HepG2 (cell line): ENCODE measurements at regions not wholly inside any gene's neighbourhood (a gene's known extent, or its start where the extent isn't known, plus 50 kb on each side); places are given as distances from the start of the nearest gene placed in this dataset.

Experiments
- ATAC-seq: fragments of 200-7000 bp; cut with Tn5 transposase; 3 replicates; pipeline ENCODE4 v1.9.1; 2020; ENCODE audit warnings: mild to moderate bottlenecking, moderate library complexity
- BruUV-seq: library from RNA; stranded (reverse); fragments of 400-500 nt; replicated peaks from 2 replicates; lab custom pipeline; 2021; lab: Mats Ljungman, UMichigan
- CTCF ChIA-PET: fragments of 300-600 bp; formaldehyde crosslinking; extraction: SDS; loops from one replicate; lab custom pipeline; 2021; ENCODE audit warnings: low total read pairs, inconsistent platforms, low intra/inter-chr PET ratio; lab: Yijun Ruan, JAX
- POLR2A ChIA-PET: fragments of 350-600 bp; sonication (Branson Sonifier 250); formaldehyde crosslinking; loops from one replicate; lab custom pipeline; 2020; ENCODE audit warnings: antibody characterized with exemption, inconsistent platforms; lab: Yijun Ruan, JAX
- DNase-seq: peaks from one replicate; pipeline ENCODE4 v3.0.0-alpha.2; 2015; ENCODE audit warnings: low spot score
- FAIRE-seq: peaks from 3 replicates; lab custom pipeline; 2011; peaks lifted over from hg19 to GRCh38; lab: Jason Lieb, UNC
- H2AFZ ChIP-seq: one replicate; pipeline ENCODE4 v1.6.1; 2011; ENCODE audit warnings: low read length, inconsistent platforms
- H3K27ac ChIP-seq: fragments of 300-600 bp; 3 replicates; pipeline ENCODE4 v1.8.0; 2011; ENCODE audit warnings: mixed run types, mild to moderate bottlenecking, mixed read lengths, low read length, inconsistent platforms; ENCODE audit not compliant: insufficient read depth; ENCODE audit errors: extremely low read length
- H3K27me3 ChIP-seq, 2 experiments: fragments of 200-600 bp in 1 of 2; 2 replicates in 1 of 2; 3 replicates in 1 of 2; pipeline versions ENCODE4 v1.6.0 to v1.8.0; 2011; ENCODE audit warnings: low read length in 2 of 2, mild to moderate bottlenecking in 2 of 2, moderate library complexity in 2 of 2, inconsistent platforms in 1 of 2; ENCODE audit not compliant: insufficient read depth in 2 of 2, control insufficient read depth in 1 of 2
- H3K36me3 ChIP-seq, 2 experiments: fragments of 200-600 bp in 1 of 2; replicated peaks in 1 of 2; 2 replicates in 1 of 2; 3 replicates in 1 of 2; pipeline versions ENCODE4 v1.5.1 to v1.8.0; 2011; ENCODE audit warnings: low read length in 2 of 2, inconsistent platforms in 1 of 2; ENCODE audit not compliant: insufficient read depth in 2 of 2, control insufficient read depth in 1 of 2
- H3K4me1 ChIP-seq: 2 replicates; pipeline ENCODE4 v1.5.1; 2012; ENCODE audit warnings: low read length, inconsistent platforms; ENCODE audit not compliant: insufficient read depth
- H3K4me2 ChIP-seq: 2 replicates; pipeline ENCODE4 v1.6.0; 2011; ENCODE audit warnings: low read depth, low read length, inconsistent platforms
- H3K4me3 ChIP-seq, 3 experiments: fragments of 200-600 bp in 1 of 3; sonication (generic), shearing (Covaris generic) in 1 of 3; replicated peaks in 1 of 3; 2 replicates each; pipeline ENCODE4 v1.5.1; 2011 to 2016; ENCODE audit warnings: low read length in 3 of 3, inconsistent platforms in 2 of 3, low read depth in 2 of 3, mild to moderate bottlenecking in 2 of 3, control low read depth in 1 of 3, mixed read lengths in 1 of 3; ENCODE audit not compliant: insufficient read depth in 1 of 3
- H3K79me2 ChIP-seq: one replicate; pipeline ENCODE4 v1.6.1; 2011; ENCODE audit warnings: low read length, inconsistent platforms; ENCODE audit not compliant: insufficient read depth
- H3K9ac ChIP-seq: 2 replicates; pipeline ENCODE4 v1.6.0; 2011; ENCODE audit warnings: mild to moderate bottlenecking, low read depth, low read length, inconsistent platforms; ENCODE audit not compliant: insufficient read depth
- H3K9me3 ChIP-seq: 2 replicates; pipeline ENCODE4 v1.5.1; 2012; ENCODE audit warnings: mild to moderate bottlenecking, low read length
- H4K20me1 ChIP-seq: 2 replicates; pipeline ENCODE4 v1.6.0; 2011; ENCODE audit warnings: inconsistent platforms, mild to moderate bottlenecking, low read length, moderate library complexity; ENCODE audit not compliant: insufficient read depth
- DPF2 ChIP-seq: sonication (generic); formaldehyde crosslinking; IDR thresholded peaks from 2 replicates; pipeline ENCODE4 v1.4.0; 2020; ENCODE audit warnings: mild to moderate bottlenecking, low read depth, missing genetic modification reagents, borderline replicate concordance
- EED ChIP-seq: sonication (generic); formaldehyde crosslinking; IDR thresholded peaks from 2 replicates; pipeline ENCODE4 v1.5.0; 2020; ENCODE audit warnings: mild to moderate bottlenecking, missing genetic modification reagents
- HOXA5 ChIP-seq: sonication (generic); formaldehyde crosslinking; IDR thresholded peaks from 2 replicates; pipeline ENCODE4 v1.4.0; 2020; ENCODE audit warnings: missing genetic modification reagents
- RELA ChIP-seq: sonication (generic); formaldehyde crosslinking; IDR thresholded peaks from 2 replicates; pipeline ENCODE4 v1.4.0; 2020; ENCODE audit warnings: missing genetic modification reagents
- SIN3B ChIP-seq: fragments of 150-350 bp; IDR thresholded peaks from 2 replicates; pipeline ENCODE4 v1.6.1; 2014; ENCODE audit warnings: low read length
- SRSF9 ChIP-seq: fragments of 200-400 bp; formaldehyde crosslinking; IDR thresholded peaks from 2 replicates; pipeline ENCODE4 v1.6.1; 2018; ENCODE audit warnings: borderline replicate concordance, mild to moderate bottlenecking, low read depth, low read length; ENCODE audit not compliant: insufficient read depth, poor library complexity, severe bottlenecking
- ZNF12 ChIP-seq: sonication (generic); formaldehyde crosslinking; IDR thresholded peaks from 2 replicates; pipeline ENCODE4 v1.5.0; 2020; ENCODE audit warnings: missing genetic modification reagents
- ZNF180 ChIP-seq: sonication (generic); formaldehyde crosslinking; IDR thresholded peaks from 2 replicates; pipeline ENCODE4 v1.4.0; 2020; ENCODE audit warnings: low read depth, missing genetic modification reagents, borderline replicate concordance
- ZNF709 ChIP-seq: sonication (generic); formaldehyde crosslinking; IDR thresholded peaks from 2 replicates; pipeline ENCODE4 v1.5.0; 2020; ENCODE audit warnings: mild to moderate bottlenecking, missing genetic modification reagents
- ZNF761 ChIP-seq: sonication (generic); formaldehyde crosslinking; conservative IDR thresholded peaks from 2 replicates; pipeline ENCODE4 v1.4.0; 2020; ENCODE audit warnings: mild to moderate bottlenecking, missing genetic modification reagents
- WGBS: methylation state at CpG from one replicate; pipeline ENCODE4 v1.1.6; 2017; ENCODE audit warnings: low lambda C conversion rate; 5-methylcytosine and 5-hydroxymethylcytosine counted together
- in situ Hi-C: cut with HindIII; loops from 2 replicates; pipeline ENCODE4 v1.10.0; 2017; ENCODE audit warnings: low pct_unique_long_range_greater_than_20kb; ENCODE audit not compliant: extremely low pct_ligation_motif_present
- intact Hi-C: fragments of 100-400 bp; cut with micrococcal nuclease; formaldehyde crosslinking; loops from one replicate; pipeline ENCODE4 v1.10.0; 2022; ENCODE audit not compliant: unreplicated experiment
- TF ChIP-seq, protein P1 (sequence below): sonication (generic); formaldehyde crosslinking; IDR thresholded peaks from 2 replicates; pipeline ENCODE4 v1.4.0; 2020; ENCODE audit warnings: missing genetic modification reagents, borderline replicate concordance
- TF ChIP-seq, protein P2 (sequence below): sonication (generic); formaldehyde crosslinking; IDR thresholded peaks from 2 replicates; pipeline ENCODE4 v1.4.0; 2020; ENCODE audit warnings: mild to moderate bottlenecking, missing genetic modification reagents
- TF ChIP-seq, protein P3 (sequence below): sonication (generic); formaldehyde crosslinking; IDR thresholded peaks from 2 replicates; pipeline ENCODE4 v1.8.0; 2022; ENCODE audit warnings: mild to moderate bottlenecking, missing genetic modification reagents, moderate library complexity

DNA sequence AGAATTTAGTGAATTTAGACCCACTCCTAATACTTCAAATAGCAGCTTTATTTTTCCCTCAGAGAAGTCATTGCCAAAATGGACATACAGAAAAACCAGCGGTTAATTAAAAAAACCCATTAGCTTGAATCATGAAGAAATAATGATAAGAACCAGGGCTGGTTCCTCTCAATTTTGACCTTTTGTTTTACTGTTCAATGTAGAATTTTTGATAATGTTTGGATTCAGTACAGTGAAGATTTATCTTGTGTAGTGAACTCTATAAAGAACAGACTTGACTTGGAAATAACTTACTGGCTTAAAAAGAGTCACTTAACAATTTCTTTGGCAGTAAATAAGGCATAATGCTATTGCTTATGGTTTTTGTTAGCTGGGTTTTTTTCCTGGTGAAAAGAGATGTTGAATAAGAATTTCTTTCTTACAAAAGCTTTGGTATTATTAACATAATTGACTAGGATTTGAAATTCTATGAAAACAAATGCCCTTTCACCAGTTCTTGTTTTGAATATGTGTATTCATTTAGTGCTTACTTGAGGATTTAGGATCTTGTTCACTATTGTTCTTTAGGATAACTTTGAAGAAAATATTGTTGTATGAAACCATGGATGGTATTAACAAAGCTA lies 73.4 kb upstream of the ITPRID2 start:
- BruUV-seq, result no TSS peak
- H3K4me1 ChIP-seq, result peaks cover 14% of the 10 kb centered on the region
- WGBS, result 90% methylated on average over 1 of the region's 1 CpG

More for the DNA sequence above, 73.4 kb upstream of the ITPRID2 start:
- Histone ChIP-seq H3K36me3 (no peaks in the 10 kb centered on the region), H3K9ac (no peak overlapping the region), H3K4me2 (no peak overlapping the region), H3K27ac (no peak overlapping the region), H3K9me3 (no peaks in the 10 kb centered on the region)
- CTCF ChIA-PET, result no interaction called here
- in situ Hi-C loops (no loop called here), intact Hi-C loops (no loop called here)
- ATAC-seq, result no peak
- FAIRE-seq, result no peak
- TF ChIP-seq RELA (CRISPR knock-in tag) (no peak), SIN3B (no peak), ZNF709 (CRISPR knock-in tag) (no peak), ZNF12 (CRISPR knock-in tag) (no peak), ZNF180 (CRISPR knock-in tag) (no peak), EED (no peak), HOXA5 (CRISPR knock-in tag) (no peak), SRSF9 (no peak), DPF2 (no peak), ZNF761 (CRISPR knock-in tag) (no peak)
- TF ChIP-seq, protein P1, sequence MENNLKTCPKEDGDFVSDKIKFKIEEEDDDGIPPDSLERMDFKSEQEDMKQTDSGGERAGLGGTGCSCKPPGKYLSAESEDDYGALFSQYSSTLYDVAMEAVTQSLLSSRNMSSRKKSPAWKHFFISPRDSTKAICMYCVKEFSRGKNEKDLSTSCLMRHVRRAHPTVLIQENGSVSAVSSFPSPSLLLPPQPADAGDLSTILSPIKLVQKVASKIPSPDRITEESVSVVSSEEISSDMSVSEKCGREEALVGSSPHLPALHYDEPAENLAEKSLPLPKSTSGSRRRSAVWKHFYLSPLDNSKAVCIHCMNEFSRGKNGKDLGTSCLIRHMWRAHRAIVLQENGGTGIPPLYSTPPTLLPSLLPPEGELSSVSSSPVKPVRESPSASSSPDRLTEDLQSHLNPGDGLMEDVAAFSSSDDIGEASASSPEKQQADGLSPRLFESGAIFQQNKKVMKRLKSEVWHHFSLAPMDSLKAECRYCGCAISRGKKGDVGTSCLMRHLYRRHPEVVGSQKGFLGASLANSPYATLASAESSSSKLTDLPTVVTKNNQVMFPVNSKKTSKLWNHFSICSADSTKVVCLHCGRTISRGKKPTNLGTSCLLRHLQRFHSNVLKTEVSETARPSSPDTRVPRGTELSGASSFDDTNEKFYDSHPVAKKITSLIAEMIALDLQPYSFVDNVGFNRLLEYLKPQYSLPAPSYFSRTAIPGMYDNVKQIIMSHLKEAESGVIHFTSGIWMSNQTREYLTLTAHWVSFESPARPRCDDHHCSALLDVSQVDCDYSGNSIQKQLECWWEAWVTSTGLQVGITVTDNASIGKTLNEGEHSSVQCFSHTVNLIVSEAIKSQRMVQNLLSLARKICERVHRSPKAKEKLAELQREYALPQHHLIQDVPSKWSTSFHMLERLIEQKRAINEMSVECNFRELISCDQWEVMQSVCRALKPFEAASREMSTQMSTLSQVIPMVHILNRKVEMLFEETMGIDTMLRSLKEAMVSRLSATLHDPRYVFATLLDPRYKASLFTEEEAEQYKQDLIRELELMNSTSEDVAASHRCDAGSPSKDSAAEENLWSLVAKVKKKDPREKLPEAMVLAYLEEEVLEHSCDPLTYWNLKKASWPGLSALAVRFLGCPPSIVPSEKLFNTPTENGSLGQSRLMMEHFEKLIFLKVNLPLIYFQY (CRISPR knock-in tag), result no peak
- TF ChIP-seq, protein P2, sequence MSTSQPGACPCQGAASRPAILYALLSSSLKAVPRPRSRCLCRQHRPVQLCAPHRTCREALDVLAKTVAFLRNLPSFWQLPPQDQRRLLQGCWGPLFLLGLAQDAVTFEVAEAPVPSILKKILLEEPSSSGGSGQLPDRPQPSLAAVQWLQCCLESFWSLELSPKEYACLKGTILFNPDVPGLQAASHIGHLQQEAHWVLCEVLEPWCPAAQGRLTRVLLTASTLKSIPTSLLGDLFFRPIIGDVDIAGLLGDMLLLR (CRISPR knock-in tag), result no peak
- TF ChIP-seq, protein P3, sequence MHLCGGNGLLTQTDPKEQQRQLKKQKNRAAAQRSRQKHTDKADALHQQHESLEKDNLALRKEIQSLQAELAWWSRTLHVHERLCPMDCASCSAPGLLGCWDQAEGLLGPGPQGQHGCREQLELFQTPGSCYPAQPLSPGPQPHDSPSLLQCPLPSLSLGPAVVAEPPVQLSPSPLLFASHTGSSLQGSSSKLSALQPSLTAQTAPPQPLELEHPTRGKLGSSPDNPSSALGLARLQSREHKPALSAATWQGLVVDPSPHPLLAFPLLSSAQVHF (CRISPR knock-in tag), result no peak
- TF ChIP-seq, all 625 proteins: peak for 0
- no peak for DNase-seq
- POLR2A ChIA-PET, result no interaction called here
- H3K4me3 ChIP-seq, result no peak overlapping the region
- H3K27me3 ChIP-seq, result no peaks in the 10 kb centered on the region
- no peaks in the 10 kb centered on the region for H3K79me2 ChIP-seq
- no peaks in the 10 kb centered on the region for H4K20me1 ChIP-seq
- H2AFZ ChIP-seq, result no peak overlapping the region
